Mammary epithelial cell (primary cell): ENCODE measurements at regions not wholly inside any gene's neighbourhood (a gene's known extent, or its start where the extent isn't known, plus 50 kb on each side); places are given as distances from the start of the nearest gene placed in this dataset.

ENCODE experiments used
- EZH2 ChIP-seq: IDR thresholded peaks from 2 replicates; pipeline ENCODE4 v1.6.1; 2012; ENCODE audit warnings: low read length, inconsistent platforms, borderline replicate concordance
- TF ChIP-seq, protein P1 (sequence below), 2 donors: IDR thresholded peaks in 1 of 2; conservative IDR thresholded peaks in 1 of 2; 2 replicates each; pipeline ENCODE4 v1.5.1; 2011 to 2012; ENCODE audit warnings: inconsistent platforms in 2 of 2, low read length in 2 of 2, mild to moderate bottlenecking in 2 of 2, control low read depth in 1 of 2, low read depth in 1 of 2; ENCODE audit not compliant: insufficient read depth in 1 of 2; ENCODE audit errors: extremely low read depth in 1 of 2

DNA sequence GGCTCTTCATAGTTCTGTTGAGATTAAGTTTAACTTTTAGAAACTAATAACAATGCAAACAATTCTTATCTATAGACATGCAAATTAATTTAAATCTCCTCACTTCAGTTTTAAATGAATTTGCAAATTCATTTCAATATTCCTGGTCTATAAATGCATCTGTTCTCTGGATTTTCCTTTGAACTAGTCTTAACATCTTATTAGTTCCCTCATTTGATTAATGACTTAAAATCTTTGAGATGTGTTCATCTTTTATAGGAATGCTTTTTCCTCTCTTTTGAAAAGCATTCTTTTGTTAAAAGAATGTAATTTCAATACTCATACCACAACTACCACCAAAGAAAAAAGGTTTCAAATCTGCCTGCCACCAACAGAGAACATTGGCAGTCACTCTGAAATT, 169.4 kb downstream of the RASEF start:
- TF ChIP-seq, protein P1, sequence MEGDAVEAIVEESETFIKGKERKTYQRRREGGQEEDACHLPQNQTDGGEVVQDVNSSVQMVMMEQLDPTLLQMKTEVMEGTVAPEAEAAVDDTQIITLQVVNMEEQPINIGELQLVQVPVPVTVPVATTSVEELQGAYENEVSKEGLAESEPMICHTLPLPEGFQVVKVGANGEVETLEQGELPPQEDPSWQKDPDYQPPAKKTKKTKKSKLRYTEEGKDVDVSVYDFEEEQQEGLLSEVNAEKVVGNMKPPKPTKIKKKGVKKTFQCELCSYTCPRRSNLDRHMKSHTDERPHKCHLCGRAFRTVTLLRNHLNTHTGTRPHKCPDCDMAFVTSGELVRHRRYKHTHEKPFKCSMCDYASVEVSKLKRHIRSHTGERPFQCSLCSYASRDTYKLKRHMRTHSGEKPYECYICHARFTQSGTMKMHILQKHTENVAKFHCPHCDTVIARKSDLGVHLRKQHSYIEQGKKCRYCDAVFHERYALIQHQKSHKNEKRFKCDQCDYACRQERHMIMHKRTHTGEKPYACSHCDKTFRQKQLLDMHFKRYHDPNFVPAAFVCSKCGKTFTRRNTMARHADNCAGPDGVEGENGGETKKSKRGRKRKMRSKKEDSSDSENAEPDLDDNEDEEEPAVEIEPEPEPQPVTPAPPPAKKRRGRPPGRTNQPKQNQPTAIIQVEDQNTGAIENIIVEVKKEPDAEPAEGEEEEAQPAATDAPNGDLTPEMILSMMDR (conservative IDR thresholded peaks at IDR 0.05 in 1 of 2, IDR thresholded peaks at IDR 0.05 in 1 of 2; ENCODE audit: extremely low read depth in 1 of 2, insufficient read depth in 1 of 2, low read depth in 1 of 2, low read length in 2 of 2), result no peak
- TF ChIP-seq EZH2, result no peak
